OCI-LY3 (cell line): ENCODE measurements at regions not wholly inside any gene's neighbourhood (a gene's known extent, or its start where the extent isn't known, plus 50 kb on each side); places are given as distances from the start of the nearest gene placed in this dataset.

Experiments used
- H2AFZ ChIP-seq: fragments of 200-600, 300-600 bp; shearing (Covaris generic); 2 replicates; pipeline ENCODE4 v1.6.0; 2014; ENCODE audit warnings: antibody characterized with exemption, low read depth, low read length
- H3K27ac ChIP-seq: fragments of 200-600, 300-600 bp; sonication (generic); 2 replicates; pipeline ENCODE4 v1.5.1; 2014; ENCODE audit warnings: mild to moderate bottlenecking, low read length, moderate library complexity, mixed read lengths
- H3K27me3 ChIP-seq: fragments of 200-600, 300-600 bp; sonication (generic); 2 replicates; pipeline ENCODE4 v1.6.1; 2014; ENCODE audit warnings: low read depth, low read length, mixed read lengths
- H3K36me3 ChIP-seq: fragments of 200-600, 300-600 bp; sonication (generic); replicated peaks from 2 replicates; pipeline ENCODE3; 2014; ENCODE audit warnings: low read depth, low read length, mixed read lengths
- H3K4me1 ChIP-seq: fragments of 300-600, 200-600 bp; sonication (generic); 2 replicates; pipeline ENCODE4 v1.6.1; 2014; ENCODE audit warnings: low read length, mixed read lengths
- H3K4me2 ChIP-seq: fragments of 200-600, 300-600 bp; sonication (generic); 2 replicates; pipeline ENCODE4 v1.6.1; 2014; ENCODE audit warnings: low read length, mixed read lengths
- H3K4me3 ChIP-seq: fragments of 300-600, 200-600 bp; sonication (generic); 2 replicates; pipeline ENCODE4 v1.5.1; 2014; ENCODE audit warnings: antibody characterized with exemption, mild to moderate bottlenecking, low read length, moderate library complexity
- H3K79me2 ChIP-seq: fragments of 300-600, 200-600 bp; shearing (Covaris generic); 2 replicates; pipeline ENCODE4 v1.6.1; 2014; ENCODE audit warnings: mild to moderate bottlenecking, low read length, mixed read lengths
- H3K9ac ChIP-seq: fragments of 300-600, 200-600 bp; shearing (Covaris generic); 2 replicates; pipeline ENCODE4 v1.6.0; 2014; ENCODE audit warnings: mild to moderate bottlenecking, low read length, moderate library complexity
- H3K9me3 ChIP-seq: fragments of 200-600, 300-600 bp; shearing (Covaris generic); 2 replicates; pipeline ENCODE4 v1.6.1; 2014; ENCODE audit warnings: low read length, mixed read lengths; ENCODE audit not compliant: insufficient read depth
- H4K20me1 ChIP-seq: fragments of 200-600, 300-600 bp; sonication (generic); 2 replicates; pipeline ENCODE4 v1.6.1; 2016; ENCODE audit warnings: low read length, mixed read lengths; ENCODE audit not compliant: insufficient read depth
- CTCF ChIP-seq: fragments of 200-600, 300-600 bp; sonication (generic); IDR thresholded peaks from 2 replicates; pipeline ENCODE4 v1.5.1; 2014; ENCODE audit warnings: antibody characterized with exemption, low read length, low read depth
- EZH2phosphoT487 ChIP-seq: fragments of 200-600 bp; shearing (Covaris generic); IDR thresholded peaks from 2 replicates; pipeline ENCODE4 v1.6.1; 2018; ENCODE audit warnings: antibody characterized with exemption, mixed run types, low read depth

GRCh38 chr15:69663441-69663840 lies 210.8 kb downstream of the RPLP1 start:
- Histone ChIP-seq H3K9ac (no peak overlapping the region), H3K27ac (no peak overlapping the region), H3K4me3 (no peak overlapping the region), H3K27me3 (peaks cover 91% of the 10 kb centered on the region), H2AFZ (no peak overlapping the region), H3K79me2 (no peaks in the 10 kb centered on the region), H3K4me1 (peaks cover 25% of the 10 kb centered on the region), H3K9me3 (no peaks in the 10 kb centered on the region), H4K20me1 (peaks cover 21% of the 10 kb centered on the region), H3K4me2 (no peak overlapping the region), H3K36me3 (no peaks in the 10 kb centered on the region)
- TF ChIP-seq EZH2phosphoT487 (no peak), CTCF (no peak)

- Histone ChIP-seq H4K20me1 (peaks cover 21% of the 10 kb centered on the region), H3K4me3 (no peak overlapping the region), H3K27ac (no peak overlapping the region), H3K4me1 (peaks cover 31% of the 10 kb centered on the region), H3K27me3 (peaks cover 91% of the 10 kb centered on the region), H3K36me3 (no peaks in the 10 kb centered on the region), H3K9me3 (no peaks in the 10 kb centered on the region), H3K4me2 (no peak overlapping the region), H2AFZ (no peak overlapping the region), H3K79me2 (no peaks in the 10 kb centered on the region), H3K9ac (no peak overlapping the region)
- TF ChIP-seq EZH2phosphoT487, result no peak
Measured at GRCh38 chr15:69663982-69664381, 211.4 kb downstream of the RPLP1 start.

GRCh38 chr15:69664572-69665571 lies 212.3 kb downstream of the RPLP1 start:
- Histone ChIP-seq H3K4me1 (peaks cover 39% of the 10 kb centered on the region), H3K4me2 (no peak overlapping the region), H3K9ac (no peak overlapping the region), H3K9me3 (no peaks in the 10 kb centered on the region), H3K27ac (no peak overlapping the region), H3K4me3 (no peak overlapping the region), H3K36me3 (no peaks in the 10 kb centered on the region), H3K79me2 (no peaks in the 10 kb centered on the region), H2AFZ (no peak overlapping the region), H3K27me3 (peaks cover 91% of the 10 kb centered on the region), H4K20me1 (peaks cover 21% of the 10 kb centered on the region)
- TF ChIP-seq CTCF, result no peak
- TF ChIP-seq EZH2phosphoT487, result no peak

GRCh38 chr15:69665641-69666111 lies 213.1 kb downstream of the RPLP1 start:
- no peaks in the 10 kb centered on the region for H3K9me3 ChIP-seq
- no peak overlapping the region for H2AFZ ChIP-seq
- no peak overlapping the region for H3K27ac ChIP-seq
- no peak overlapping the region for H3K4me2 ChIP-seq
- peaks cover 40% of the 10 kb centered on the region for H3K4me1 ChIP-seq
- H3K4me3 ChIP-seq, result no peak overlapping the region
- H3K36me3 ChIP-seq, result no peaks in the 10 kb centered on the region
- H4K20me1 ChIP-seq, result peaks cover 21% of the 10 kb centered on the region
- no peak overlapping the region for H3K9ac ChIP-seq
- no peaks in the 10 kb centered on the region for H3K79me2 ChIP-seq
- no peak for TF ChIP-seq CTCF
- TF ChIP-seq EZH2phosphoT487, result no peak
- H3K27me3 ChIP-seq, result peaks cover 91% of the 10 kb centered on the region
